NCI-H1436 (cell line): ENCODE measurements at regions not wholly inside any gene's neighbourhood (a gene's known extent, or its start where the extent isn't known, plus 50 kb on each side); places are given as distances from the start of the nearest gene placed in this dataset.
"Not testable (repeated sequence)": the region's sequence is repeated elsewhere in the genome, so short reads cannot be mapped to it uniquely, and the experiment has no call there.

ENCODE experiments used
- DNase-seq: peaks from one replicate; lab custom pipeline; 2025; lab: John Stamatoyannopoulos, UW

DNA sequence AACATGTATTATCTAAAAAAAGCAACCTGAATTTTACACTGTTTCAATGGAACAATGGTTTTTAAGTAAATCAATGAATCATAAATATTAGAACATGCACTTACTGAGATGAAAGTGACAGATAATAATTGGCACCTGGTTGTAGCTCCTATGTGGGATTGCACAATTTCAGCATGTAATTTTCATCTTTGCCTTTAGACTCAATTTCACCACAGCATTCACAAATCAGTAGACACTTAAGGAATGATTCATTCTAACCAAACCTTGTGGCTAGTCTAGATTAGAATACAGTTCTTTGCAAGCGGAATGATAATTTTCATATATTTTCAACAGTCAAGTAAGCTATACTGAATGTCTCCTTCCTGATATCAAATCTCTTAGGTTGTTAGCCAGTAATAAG is 853.4 kb downstream of the KCNT2 start:
- DNase-seq, result no peak

DNA sequence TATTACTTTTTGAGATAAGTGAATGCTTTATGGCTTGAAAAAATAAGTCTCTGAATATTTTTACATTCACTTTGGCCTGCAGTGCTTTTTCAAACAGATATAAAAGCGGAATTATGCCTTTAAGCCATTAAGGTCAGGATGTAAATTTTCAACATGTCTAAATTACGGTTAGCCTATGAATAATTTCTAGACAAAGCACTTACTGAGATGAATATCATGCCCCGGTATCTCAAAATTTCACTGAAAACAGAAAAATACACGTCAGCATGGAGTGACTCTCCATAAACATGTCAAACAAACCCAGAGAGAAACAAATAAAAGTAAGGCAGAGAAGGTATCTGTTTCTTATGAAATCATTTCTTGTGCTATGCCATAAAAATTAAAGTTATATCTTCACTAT is 853.9 kb downstream of the KCNT2 start:
- DNase-seq, result no peak

DNA sequence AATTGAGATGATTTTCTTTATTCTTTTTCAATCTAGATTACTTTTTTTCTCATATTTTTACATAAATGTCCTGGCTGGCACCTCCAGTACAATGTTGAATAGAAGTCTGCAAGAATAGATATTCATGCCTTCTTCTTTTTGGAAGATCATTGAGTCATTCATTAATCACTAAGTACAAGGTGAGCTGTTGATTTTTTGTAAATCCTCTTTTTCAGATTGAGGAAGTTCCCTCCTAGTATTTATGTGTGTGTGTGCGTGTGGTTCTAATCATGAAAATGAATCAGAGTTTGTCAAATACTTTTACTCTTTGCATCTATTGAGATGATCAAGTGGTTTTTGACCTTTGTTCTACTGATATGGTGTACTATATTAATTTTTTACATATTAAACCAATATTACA is 859.3 kb downstream of the KCNT2 start:
- DNase-seq, result no peak

DNA sequence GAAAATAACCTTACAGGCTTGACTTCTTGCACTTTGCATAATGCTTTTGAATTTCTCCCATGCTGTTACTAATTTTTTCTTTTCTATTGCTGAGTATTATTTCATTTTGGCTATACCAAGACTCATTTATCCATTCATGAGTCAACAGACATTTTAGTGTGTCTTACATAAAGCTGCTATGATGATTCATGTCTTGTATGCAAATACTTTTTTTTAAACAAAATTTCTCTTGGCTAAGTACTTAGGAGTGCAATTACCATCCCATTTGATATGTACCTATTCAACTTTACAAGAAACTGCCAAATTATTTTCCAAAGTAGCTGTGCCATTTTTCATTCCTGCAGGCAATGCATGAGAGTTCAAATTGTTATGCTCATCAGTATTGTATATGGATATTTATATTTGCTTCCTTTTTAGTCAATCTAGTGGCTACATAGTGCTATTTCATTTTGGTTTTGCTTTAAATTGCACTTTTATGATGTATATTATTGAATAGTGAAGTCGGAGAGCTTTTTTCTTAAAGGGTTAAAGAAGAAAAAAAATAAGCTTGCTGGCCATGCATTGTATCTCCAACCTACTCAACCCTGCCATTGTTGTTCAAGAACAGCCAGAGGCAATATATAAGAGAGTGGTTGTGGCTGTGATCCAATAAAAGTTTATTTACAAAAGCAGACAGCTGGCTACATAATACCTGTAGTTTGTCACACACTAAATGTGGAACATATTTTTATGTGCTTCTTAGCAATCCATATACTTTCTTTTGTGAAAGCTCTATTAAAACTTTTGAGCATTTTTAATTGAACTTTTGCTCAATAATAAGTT is 862.8 kb downstream of the KCNT2 start:
- no peak for DNase-seq

DNA sequence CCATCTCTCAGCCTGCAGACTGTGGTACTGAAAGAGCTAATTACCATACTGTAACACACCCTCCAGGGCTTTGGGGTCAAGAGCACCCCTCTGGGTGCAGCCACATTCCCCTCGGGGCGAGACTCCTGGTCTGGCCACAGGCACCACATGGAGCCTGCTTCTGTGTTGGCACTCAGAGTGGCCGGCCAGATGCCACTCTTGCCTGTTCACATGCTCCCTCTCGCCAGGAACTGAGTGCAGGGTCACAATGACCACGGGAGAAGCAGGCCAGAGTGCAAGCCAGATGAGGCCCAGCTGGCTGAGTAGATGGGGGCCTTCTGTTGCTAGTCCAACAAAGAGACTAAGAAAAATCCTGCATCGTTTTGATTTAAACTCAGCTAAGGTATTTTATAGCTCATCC is 864.0 kb downstream of the KCNT2 start:
- DNase-seq, result no peak

DNA sequence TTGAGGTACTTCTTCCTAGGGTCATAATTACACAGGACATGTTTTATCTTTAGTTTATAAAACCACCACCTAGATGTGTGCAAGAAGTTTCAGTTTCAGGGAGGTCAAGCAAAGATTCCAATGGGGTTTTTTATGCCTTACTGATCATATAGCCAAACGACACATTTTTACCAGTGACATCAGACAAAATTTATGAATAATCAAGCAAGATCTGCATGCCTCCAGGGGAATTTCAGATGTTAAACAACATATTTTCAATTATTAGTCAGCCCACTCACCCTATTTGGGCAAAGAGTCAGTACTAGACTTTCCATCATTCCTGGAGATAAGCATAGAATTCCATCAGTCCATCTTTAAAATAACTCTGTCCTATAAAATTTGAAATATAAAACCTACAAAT is 867.4 kb downstream of the KCNT2 start:
- DNase-seq, result no peak

DNA sequence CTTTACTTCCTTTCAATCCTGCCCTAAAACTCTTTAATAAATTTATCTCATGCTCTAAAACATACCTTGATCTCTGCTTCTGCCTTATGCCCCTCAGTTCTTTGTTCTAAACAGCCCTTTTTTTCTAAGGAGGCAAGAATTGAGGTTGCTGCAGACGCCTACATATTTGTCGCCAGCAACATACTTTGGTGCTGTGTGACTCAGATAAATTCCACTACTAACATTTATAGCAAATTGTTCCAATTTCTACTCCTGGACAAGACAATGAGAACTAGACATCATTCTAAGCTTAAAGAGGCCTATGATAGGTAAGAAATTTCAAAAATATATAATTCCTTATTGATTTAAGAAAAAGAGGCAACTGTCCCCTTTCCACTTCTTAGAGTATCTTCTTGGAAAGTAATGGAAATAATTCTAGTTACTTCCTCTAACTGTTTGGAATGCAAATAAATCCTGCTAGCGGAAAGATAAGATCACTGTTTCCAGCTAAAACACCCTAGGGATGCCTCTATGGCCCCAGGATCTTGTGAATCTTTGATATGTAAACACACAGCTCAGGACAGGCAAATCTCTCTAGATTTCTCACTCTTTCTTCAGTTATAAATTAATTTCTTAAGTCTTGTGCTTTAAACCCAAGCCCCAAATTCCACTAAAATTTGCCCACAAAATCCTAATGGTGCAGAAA is 869.1 kb downstream of the KCNT2 start:
- DNase-seq, result no peak

DNA sequence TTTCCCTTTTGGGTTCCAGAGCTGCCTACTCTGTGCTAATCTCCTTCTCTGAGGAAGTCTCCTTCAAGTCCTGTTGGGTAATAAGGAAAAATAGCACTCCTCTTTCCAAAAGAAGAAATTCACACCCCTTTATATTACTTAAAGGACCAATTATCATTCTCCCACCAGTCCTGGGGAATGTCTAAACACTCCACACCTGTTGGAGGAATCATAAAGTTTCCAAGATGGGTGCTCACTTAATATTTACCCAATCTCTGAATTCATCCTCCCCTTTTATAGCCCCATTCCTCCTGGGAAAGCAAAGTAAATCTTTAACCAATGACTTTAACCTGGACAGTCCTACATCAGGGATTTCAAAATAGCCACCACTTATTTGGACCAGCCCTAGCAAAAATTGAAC is 873.1 kb downstream of the KCNT2 start:
- no peak for DNase-seq

DNA sequence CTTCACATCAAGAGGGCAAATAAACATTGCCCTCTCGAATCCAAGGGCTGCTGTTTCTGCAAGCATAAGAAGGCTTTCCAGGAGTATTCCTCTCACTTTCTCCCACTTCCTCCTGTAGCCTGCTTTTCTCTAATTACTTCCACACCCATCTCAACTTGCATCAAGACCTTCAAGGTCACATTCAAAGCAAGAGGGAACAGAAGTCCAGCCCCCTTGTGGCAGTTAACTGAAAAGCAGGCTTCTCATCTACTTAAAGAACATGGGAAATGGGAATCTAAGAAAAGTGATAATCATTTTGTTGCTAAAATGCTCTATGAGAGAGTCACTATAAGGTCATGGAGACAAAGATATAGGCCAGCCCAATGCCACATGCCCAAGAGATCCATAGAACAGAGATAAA is 874.4 kb downstream of the KCNT2 start:
- no peak for DNase-seq

DNA sequence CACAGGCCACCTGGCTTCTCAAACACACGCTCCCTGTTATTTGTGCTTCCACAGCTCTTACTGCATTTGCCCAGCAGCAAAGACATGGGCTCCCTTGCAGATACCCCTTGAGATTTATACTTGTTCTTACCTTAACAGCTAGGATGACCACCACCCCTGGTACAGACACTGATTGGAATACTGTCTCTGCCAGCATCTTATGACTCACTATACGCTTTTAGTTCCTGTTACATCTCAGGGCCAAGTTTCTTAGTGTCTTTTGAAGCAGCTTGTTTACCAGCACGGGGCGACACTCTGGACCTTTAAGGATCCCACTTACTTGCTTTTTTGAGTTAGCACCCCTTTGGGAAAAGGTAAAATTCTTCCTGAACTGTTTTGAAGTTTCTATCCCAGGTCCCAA is 874.8 kb downstream of the KCNT2 start:
- DNase-seq, result no peak

DNA sequence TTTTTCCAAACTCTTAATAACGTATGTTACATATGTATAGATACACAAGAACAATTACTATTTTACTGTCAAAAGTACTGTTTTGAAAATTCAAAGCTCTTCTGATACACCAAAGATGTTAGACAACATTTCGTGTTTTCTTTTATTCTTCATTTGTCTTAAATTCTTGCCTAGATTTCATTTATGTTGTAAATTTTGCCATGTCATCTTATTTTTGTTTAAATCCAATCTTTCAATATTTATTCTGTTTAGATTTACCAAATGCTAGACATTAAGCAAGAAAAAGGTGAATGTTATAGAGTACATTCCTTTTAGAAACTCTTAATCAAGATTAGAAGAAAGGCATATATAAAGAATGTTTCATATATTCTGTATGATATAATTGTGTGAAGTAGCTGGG is 876.9 kb downstream of the KCNT2 start:
- DNase-seq, result no peak

DNA sequence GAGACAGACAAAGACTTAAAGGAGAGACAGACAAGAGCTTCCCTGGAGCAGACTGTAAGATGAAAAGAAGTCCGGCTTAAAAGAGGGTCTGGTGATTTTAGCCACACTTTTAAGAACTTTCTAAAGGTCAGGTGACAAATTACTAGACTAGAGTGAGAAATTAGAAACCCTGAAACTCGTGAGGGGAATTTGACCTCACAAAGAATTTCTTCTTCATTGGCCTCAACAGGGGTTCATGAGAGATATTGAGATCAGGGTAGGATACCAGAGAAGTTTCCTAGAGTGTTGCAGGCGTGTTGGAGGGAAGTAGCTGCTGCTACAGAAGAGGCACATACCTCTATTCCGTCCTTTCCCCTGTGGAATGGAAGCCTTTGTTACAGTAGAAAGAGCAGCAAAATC is 884.4 kb downstream of the KCNT2 start:
- DNase-seq, result no peak

DNA sequence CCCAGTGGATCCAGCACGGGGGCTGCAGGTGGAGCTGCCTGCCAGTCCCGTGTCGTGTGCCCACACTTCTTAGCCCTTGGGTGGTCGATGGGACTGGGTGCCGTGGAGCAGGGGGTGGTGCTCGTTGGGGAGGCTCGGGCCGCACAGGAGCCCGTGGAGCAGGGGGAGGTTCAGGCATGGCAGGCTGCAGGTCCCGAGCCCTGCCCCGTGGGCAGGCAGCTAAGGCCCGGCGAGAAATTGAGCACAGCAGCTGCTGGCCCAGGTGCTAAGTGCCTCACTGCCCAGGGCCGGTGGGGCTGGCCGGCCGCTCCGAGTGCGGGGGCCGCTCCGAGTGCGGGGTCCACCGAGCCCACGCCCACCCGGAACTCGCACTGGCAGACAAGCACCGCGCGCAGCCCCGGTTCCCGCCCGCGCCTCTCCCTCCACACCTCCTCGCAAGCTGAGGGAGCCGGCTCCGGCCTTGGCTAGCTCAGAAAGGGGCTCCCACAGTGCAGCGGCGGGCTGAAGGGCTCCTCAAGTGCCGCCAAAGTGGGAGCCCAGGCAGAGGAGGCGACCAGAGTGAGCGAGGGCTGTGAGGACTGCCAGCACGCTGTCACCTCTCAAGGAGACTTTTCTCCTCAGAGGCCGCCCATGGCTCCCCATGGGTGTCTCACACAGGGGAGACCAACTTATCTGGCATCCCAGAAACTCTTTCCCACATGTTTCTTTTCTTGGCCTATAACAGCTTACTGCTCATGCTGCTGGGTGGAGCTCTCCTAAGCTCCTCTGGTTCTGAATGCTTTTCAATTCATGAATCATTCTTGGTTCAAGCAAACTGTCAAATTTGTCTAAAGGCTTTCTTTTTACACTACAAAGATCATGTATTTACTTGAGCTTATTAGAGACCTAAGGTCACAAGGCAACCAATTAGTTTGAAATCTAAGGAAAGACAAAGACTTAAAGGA is 885.1 kb downstream of the KCNT2 start:
- DNase-seq, result not testable (repeated sequence)

DNA sequence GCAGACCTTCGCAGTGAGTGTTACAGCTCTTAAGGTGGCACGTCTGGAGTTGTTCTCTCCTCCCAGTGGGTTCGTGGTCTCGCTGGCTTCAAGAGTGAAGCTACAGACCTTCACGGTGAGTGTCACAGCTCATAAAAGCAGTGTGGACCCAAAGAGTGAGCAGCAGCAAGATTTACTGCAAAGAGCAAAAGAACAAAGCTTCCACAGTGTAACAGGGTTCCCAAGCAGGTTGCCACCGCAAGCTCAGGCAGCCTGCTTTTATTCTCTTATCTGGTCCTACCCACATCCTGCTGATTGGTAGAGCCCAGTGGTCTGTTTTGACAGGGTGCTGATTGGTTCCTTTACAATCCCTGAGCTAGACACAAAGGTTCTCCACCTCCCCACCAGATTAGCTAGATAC is 886.1 kb downstream of the KCNT2 start:
- DNase-seq, result not testable (repeated sequence)

DNA sequence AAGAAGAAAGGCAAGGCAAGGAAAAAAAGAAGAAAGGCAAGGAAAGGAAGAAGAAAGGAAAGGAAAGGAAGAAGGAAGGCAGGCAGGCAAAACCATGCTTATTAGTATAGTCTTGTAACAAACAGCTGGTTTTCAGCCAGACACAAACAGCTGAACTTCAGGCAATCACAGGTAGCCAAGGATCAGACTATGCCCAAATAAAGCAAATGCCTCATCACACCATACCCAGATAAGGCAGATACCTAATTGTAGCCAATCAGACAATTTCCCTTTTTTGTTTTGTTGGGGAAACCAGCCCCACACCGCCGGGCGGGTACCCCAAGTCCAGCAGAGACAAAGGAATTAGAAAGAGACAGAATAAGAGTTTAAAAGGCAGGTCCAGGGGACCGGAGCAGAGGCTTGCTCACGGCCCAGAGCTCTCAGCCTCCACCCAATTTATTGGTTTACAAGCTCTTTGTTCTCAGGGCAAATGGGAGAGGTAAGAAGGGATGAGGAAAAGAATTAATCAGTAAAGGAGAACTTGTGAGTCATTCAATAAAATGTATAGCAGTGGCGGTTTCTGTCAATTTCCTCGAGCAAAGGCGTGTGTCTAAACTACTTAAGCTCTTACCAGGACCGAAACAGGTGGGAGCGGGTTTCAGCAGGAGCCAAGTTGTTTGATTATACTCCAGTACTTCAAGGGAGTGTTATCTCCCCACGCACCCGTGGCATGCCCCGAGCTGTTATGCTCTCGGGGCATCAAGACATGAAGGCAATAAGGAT is 886.8 kb downstream of the KCNT2 start:
- DNase-seq, result no peak

DNA sequence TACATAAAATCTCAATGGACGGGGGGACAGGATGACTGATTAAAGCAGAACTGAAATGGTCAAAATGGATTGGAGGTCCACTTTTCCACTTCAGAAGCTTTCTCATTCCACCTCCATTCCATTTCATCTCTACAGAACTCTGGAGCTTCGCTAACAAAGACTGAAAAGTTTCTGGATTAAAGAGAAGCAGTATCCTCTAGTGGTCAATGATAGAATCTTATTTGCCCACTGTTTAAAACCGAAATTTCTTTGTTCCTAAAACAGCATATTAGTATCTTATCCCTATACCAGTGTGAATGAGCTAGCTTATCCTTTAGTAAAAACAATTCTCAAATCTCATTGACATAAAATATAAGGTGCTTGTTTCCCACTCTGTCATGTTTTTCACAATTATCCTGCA is 890.6 kb downstream of the KCNT2 start:
- DNase-seq, result no peak

DNA sequence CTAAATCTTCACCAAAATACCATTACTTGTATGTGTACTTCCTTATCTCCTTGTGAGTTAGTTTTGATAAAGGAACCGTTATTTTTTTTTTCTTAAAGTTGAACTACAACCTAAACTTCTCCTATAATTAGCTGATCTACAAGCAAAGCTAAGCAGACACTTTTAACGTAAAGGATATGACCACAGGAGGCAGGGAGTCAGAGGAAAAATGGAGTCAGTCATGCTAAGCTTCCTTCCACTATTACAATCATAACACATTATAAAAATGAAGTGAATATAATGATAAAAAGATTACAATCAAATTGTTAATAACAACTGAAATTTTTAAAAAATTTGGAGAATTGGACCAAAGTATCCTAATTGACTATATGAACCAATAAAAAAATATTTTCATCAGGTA is 892.6 kb downstream of the KCNT2 start:
- DNase-seq, result no peak

DNA sequence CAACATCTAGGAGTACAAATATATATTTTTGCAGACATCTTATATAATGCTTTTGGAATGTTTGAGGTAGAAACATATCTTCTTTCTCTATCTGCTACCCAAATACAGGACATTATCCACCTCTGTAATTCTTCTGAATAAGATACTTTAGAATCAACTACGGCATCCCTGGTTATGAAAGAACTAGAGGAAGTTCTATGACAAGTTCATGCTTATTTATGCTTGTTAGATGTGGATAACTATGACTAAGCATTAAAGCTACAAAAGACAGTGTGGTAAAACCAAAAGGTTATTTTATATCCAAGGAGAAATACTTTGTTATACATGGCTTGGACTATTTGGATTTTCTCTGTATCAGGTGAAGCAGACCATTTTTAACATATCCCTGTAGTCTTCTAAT is 894.0 kb downstream of the KCNT2 start:
- no peak for DNase-seq

DNA sequence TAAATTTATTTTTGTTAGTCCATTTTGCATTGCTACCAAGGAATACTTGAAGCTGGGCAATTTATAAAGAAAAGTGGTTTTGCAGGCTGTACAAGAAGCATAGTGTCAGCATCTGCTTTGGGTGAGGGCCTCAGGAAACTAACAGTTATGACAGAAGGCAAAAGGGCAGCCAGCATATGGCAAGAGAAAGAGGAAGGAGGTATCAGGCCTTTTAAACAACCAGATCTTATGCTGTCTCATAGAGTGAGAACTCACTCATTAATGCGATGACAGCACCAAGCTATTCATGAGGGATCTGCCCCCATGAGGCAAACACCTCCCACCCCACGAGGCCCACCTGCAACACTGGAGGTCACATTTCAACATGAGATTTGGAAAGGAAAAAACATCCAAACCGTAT is 898.4 kb downstream of the KCNT2 start:
- no peak for DNase-seq

DNA sequence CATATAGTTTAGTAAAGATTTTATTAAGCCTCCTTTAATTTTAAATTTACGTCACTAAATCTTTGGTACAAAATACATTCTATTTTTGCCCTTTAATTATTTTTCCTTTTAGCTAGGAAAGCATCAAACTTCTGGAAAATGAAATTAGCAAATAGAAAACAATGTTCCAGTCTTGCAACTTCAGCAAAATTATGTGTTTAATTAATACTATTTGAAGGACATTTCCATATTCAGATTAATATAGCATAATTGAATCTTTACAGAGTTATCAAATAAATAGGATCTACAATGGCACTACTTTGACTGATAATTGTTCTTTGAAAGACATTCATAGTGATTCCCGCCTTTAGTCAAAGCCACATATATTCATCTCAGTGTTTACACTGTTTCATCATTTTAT is 904.2 kb downstream of the KCNT2 start:
- DNase-seq, result no peak

DNA sequence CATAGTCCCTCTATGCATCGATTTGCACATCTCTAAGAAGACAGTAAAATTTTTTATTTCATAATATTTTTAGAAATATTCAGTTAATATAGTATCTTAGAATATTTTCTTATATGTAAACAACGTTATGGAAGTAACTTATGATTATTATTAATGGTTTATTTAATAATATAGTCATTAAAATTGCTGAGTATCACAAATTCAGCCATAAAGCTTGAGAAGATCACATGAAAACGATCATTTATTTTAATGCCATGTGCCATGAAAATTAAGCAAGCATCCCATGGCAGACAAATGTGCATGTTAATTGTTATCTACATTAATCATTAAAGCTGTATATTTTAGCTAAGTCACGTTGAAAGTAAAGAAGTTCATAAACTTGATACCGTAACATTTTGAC is 907.1 kb downstream of the KCNT2 start:
- no peak for DNase-seq

DNA sequence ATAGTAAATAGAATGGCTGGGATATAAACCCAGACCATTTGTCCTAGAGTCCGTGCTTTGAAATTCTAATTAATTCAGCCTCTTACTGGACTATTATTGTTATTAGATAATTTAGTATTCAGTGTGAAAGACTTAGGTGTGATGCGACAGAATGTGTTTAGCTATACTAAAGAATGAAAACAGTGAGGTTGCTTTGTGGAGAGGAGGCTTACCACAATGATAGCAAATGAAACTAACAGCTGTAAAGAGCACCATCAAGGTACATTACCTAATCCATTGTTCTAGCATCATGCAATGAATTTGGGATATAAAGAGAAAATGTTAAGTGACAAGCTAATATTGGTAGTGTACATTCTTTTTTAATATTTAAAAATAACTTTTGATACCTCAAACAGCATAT is 911.1 kb downstream of the KCNT2 start:
- no peak for DNase-seq
